ENCODE measurements at regions not wholly inside any gene's neighbourhood (a gene's known extent, or its start where the extent isn't known, plus 50 kb on each side); places are given as distances from the start of the nearest gene placed in this dataset.

GRCh38 chr2:16275661-16276060 lies 335.3 kb downstream of the MYCN start:
- DNase-seq (ENCODE audit: low spot score) = no peak

GRCh38 chr2:16275131-16275530 lies 334.8 kb downstream of the MYCN start:
- DNase-seq (ENCODE audit: low spot score) = no peak

- DNase-seq (ENCODE audit: low spot score) = no peak
These were observed 332.8 kb downstream of the MYCN start for GRCh38 chr2:16273111-16273510.

GRCh38 chr2:16272038-16272788 lies 331.9 kb downstream of the MYCN start:
- DNase-seq (ENCODE audit: low spot score) = no peak

GRCh38 chr2:16271231-16271896 lies 331.0 kb downstream of the MYCN start:
- DNase-seq (ENCODE audit: low spot score) = no peak

- no peak for DNase-seq (ENCODE audit: low spot score)
These were observed 330.1 kb downstream of the MYCN start for GRCh38 chr2:16270441-16270840.

GRCh38 chr2:16268301-16269000 lies 328.1 kb downstream of the MYCN start:
- DNase-seq (ENCODE audit: low spot score) = no peak

- DNase-seq (ENCODE audit: low spot score) = no peak
These were observed 326.2 kb downstream of the MYCN start for GRCh38 chr2:16266571-16266970.

GRCh38 chr2:16264931-16265540 lies 324.7 kb downstream of the MYCN start:
- DNase-seq (ENCODE audit: low spot score) = no peak

GRCh38 chr2:16264491-16264890 lies 324.1 kb downstream of the MYCN start:
- no peak for DNase-seq (ENCODE audit: low spot score)

- DNase-seq (ENCODE audit: low spot score) = no peak
These were observed 323.0 kb downstream of the MYCN start for GRCh38 chr2:16263241-16263890.

GRCh38 chr2:16262526-16263178 lies 322.3 kb downstream of the MYCN start:
- no peak for DNase-seq (ENCODE audit: low spot score)

- no peak for DNase-seq (ENCODE audit: low spot score)
These were observed 321.4 kb downstream of the MYCN start for GRCh38 chr2:16261791-16262190.

- no peak for DNase-seq (ENCODE audit: low spot score)
These were observed 320.7 kb downstream of the MYCN start for GRCh38 chr2:16261071-16261470.

- DNase-seq (ENCODE audit: low spot score) = no peak
These were observed 319.9 kb downstream of the MYCN start for GRCh38 chr2:16260041-16260830.

GRCh38 chr2:16259010-16259409 lies 318.7 kb downstream of the MYCN start:
- DNase-seq (ENCODE audit: low spot score) = no peak

GRCh38 chr2:16258350-16258749 lies 318.0 kb downstream of the MYCN start:
- no peak for DNase-seq (ENCODE audit: low spot score)

GRCh38 chr2:16257322-16258028 lies 317.1 kb downstream of the MYCN start:
- no peak for DNase-seq (ENCODE audit: low spot score)

GRCh38 chr2:16256601-16257321 lies 316.4 kb downstream of the MYCN start:
- no peak for DNase-seq (ENCODE audit: low spot score)

Measured in NAMALWA (cell line).